ENCODE measurements at regions not wholly inside any gene's neighbourhood (a gene's known extent, or its start where the extent isn't known, plus 50 kb on each side); places are given as distances from the start of the nearest gene placed in this dataset.

DNA sequence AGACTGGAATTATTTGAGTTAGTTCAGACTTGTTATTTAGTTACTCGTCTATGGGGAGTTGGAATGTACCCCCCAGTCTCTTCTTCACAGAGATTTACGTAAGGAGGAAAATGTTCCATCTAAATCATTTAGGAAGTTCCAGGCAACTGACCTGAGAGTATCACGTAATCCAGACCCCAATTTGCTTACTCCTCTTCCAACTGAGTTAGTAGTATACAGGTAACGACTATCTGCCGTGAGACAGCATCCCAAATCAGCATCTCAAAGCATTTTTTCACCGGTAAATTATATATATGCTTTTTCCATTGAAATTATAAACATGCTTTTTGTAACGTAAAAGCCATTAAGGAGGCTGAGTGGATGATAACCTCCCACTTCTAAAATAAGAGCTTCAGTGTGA, 214.3 kb upstream of the WSB1 start:
- TF ChIP-seq POLR2A (IDR thresholded peaks at IDR 0.05; ENCODE audit: low read length) (no peak), GATA1 (IDR thresholded peaks at IDR 0.05; ENCODE audit: low read depth, low read length) (no peak)
